ENCODE measurements at regions not wholly inside any gene's neighbourhood (a gene's known extent, or its start where the extent isn't known, plus 50 kb on each side); places are given as distances from the start of the nearest gene placed in this dataset.

GRCh38 chr4:19748519-19749479, 502.9 kb upstream of the SLIT2 start:
- no peaks in the 10 kb centered on the region for H3K27me3 Mint-ChIP-seq
- H3K9me3 Mint-ChIP-seq, result peaks cover 17% of the 10 kb centered on the region
- no peak overlapping the region for H3K27ac Mint-ChIP-seq
- DNase-seq, result no peak
- no peak overlapping the region for H3K4me3 Mint-ChIP-seq
- no peaks in the 10 kb centered on the region for H3K36me3 Mint-ChIP-seq (ENCODE audit: low read depth)
- no peaks in the 10 kb centered on the region for H3K4me1 Mint-ChIP-seq (ENCODE audit: low read depth)

DNA sequence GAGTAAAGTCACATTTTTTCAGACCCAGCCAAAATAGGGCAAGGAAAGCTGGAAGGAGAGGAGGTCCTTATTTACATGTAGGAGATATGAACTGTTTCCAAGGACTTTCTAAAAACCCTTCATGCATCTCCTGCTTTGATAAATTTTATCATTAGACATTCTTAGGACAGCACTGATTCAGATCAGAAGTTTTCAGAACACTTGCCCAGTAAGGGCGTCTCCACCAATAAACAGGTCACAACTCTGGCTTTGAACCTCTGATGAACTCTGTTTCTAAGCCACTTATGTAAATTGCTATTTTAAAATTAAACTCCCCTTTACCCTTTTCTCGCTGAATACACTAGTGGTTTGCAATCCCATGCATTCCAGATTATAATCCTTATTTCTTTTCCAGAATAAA, 505.3 kb upstream of the SLIT2 start:
- no peak for DNase-seq
- Mint-ChIP-seq H3K4me1 (ENCODE audit: low read depth) (no peaks in the 10 kb centered on the region), H3K4me3 (no peak overlapping the region), H3K27ac (no peak overlapping the region), H3K36me3 (ENCODE audit: low read depth) (no peaks in the 10 kb centered on the region), H3K9me3 (peaks cover 17% of the 10 kb centered on the region), H3K27me3 (no peaks in the 10 kb centered on the region)

- Mint-ChIP-seq H3K4me3 (no peak overlapping the region), H3K27ac (no peak overlapping the region), H3K4me1 (ENCODE audit: low read depth) (no peaks in the 10 kb centered on the region), H3K27me3 (no peaks in the 10 kb centered on the region), H3K9me3 (peaks cover 18% of the 10 kb centered on the region), H3K36me3 (ENCODE audit: low read depth) (no peaks in the 10 kb centered on the region)
- no peak for DNase-seq
Observed at GRCh38 chr4:19743115-19743638, 508.5 kb upstream of the SLIT2 start.

- Mint-ChIP-seq H3K27me3 (no peaks in the 10 kb centered on the region), H3K4me1 (ENCODE audit: low read depth) (no peaks in the 10 kb centered on the region), H3K27ac (no peak overlapping the region), H3K9me3 (peaks cover 14% of the 10 kb centered on the region), H3K4me3 (no peak overlapping the region), H3K36me3 (ENCODE audit: low read depth) (no peaks in the 10 kb centered on the region)
- DNase-seq, result no peak
Observed at GRCh38 chr4:19739101-19739651, 512.5 kb upstream of the SLIT2 start.

DNA sequence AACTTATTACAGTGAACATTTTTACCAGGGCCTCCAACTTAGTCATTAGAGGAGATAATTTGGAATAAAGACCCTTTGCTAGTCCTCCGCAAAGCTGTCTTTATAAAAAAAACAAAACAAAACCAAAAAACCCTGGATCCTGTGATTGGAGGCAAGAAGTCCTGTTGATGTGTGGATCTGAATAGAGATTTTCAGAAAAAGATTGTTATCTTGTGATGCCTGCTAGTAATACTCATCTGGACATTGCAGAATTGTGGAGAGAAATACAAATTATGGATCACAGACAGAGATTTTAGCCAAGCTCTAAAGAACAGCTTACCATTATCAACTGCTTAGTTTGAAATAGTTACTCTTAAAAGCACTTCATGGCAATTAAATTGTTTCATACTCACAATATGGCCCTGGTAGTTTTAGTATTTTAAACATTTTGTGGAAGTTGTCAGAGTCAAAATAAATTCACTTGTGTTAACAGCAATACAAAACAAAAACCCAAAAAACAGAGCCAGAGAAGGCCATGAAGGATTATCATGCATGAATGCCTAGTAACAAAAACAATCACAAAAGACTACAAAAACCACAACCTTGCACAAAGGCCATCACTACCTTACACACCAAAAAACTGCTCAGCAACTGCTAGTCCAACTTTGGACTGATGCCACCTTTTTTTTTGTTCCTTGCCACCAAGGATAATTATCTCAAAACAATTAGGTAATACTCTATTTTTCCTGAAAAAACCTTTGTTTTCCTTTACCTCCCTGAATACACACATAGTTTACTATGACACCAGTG, 514.5 kb upstream of the SLIT2 start:
- Mint-ChIP-seq H3K9me3 (peaks cover 13% of the 10 kb centered on the region), H3K27me3 (no peaks in the 10 kb centered on the region), H3K4me1 (ENCODE audit: low read depth) (no peaks in the 10 kb centered on the region), H3K27ac (no peak overlapping the region), H3K36me3 (ENCODE audit: low read depth) (no peaks in the 10 kb centered on the region), H3K4me3 (no peak overlapping the region)
- no peak for DNase-seq

GRCh38 chr4:19735012-19735411, 516.7 kb upstream of the SLIT2 start:
- Mint-ChIP-seq H3K36me3 (ENCODE audit: low read depth) (no peaks in the 10 kb centered on the region), H3K27me3 (no peaks in the 10 kb centered on the region), H3K9me3 (peaks cover 12% of the 10 kb centered on the region), H3K27ac (no peak overlapping the region), H3K4me3 (no peak overlapping the region), H3K4me1 (ENCODE audit: low read depth) (no peaks in the 10 kb centered on the region)
- no peak for DNase-seq

DNA sequence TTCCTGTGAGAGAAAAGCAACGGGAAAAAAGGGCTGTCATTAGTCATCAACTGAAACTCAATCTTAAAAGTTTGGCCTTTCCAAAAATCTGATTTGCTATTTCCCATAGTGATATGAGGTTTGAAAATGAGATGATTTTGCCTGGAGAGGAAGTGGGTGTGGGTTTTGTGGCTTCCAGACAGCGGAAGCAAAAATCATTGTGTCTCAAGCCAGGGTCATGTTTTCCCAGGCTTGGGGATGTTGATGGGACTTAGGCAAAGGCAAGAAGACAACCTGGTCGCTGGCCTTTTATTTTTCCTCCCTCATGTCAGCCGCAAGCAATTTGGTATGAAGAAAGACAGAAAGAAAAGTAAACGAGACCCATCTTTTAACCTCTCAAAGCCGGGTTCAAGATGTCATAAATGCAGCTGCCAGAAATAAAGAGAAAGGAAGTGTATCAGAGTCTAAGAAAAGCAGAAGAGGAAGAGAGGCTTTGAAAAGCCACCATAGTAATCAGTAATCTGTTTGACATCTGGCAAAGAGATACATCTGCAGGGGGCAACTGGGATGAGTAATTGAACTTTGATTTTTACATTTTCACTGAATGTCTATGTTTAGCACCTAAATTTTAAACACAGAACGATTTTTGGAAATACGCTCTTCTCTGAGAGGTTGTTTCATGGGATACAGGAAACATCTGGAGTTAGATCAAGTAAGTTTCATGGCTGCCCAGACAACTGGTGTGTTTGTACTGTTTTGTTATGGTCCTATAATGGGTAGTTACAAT, 521.6 kb upstream of the SLIT2 start:
- DNase-seq, result no peak
- Mint-ChIP-seq H3K27ac (no peak overlapping the region), H3K9me3 (peaks cover 28% of the 10 kb centered on the region), H3K4me3 (no peak overlapping the region), H3K4me1 (ENCODE audit: low read depth) (no peaks in the 10 kb centered on the region), H3K27me3 (no peaks in the 10 kb centered on the region), H3K36me3 (ENCODE audit: low read depth) (no peaks in the 10 kb centered on the region)

DNA sequence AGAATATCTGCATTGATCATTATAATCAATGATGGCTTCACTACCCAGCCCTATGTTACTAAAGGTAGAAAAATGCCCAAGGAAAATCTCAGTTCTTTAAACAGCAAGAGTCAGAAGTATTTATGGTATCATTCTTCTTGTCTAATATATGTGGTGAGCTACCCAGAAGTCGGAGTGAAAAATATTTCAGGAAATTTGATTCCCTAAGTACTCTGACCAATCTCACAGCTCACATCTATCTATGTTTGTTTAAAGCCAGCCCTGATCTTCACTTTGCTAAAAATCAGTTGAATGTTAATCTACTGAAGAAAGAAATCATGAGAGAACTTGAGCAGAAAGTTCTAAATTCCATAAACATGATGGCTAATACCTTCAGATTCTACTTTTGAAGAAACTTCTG, 522.9 kb upstream of the SLIT2 start:
- DNase-seq, result no peak

GRCh38 chr4:19727141-19727540, 524.6 kb upstream of the SLIT2 start:
- Mint-ChIP-seq H3K27me3 (no peaks in the 10 kb centered on the region), H3K4me3 (no peak overlapping the region), H3K36me3 (ENCODE audit: low read depth) (no peaks in the 10 kb centered on the region), H3K9me3 (peaks cover 33% of the 10 kb centered on the region), H3K27ac (no peak overlapping the region), H3K4me1 (ENCODE audit: low read depth) (no peaks in the 10 kb centered on the region)
- DNase-seq, result no peak

More for the DNA sequence above, 522.9 kb upstream of the SLIT2 start:
- Mint-ChIP-seq H3K27me3 (no peaks in the 10 kb centered on the region), H3K4me3 (no peak overlapping the region), H3K4me1 (ENCODE audit: low read depth) (no peaks in the 10 kb centered on the region), H3K36me3 (ENCODE audit: low read depth) (no peaks in the 10 kb centered on the region), H3K9me3 (peaks cover 26% of the 10 kb centered on the region), H3K27ac (no peak overlapping the region)

- Mint-ChIP-seq H3K36me3 (ENCODE audit: low read depth) (no peaks in the 10 kb centered on the region), H3K27me3 (no peaks in the 10 kb centered on the region), H3K4me3 (no peak overlapping the region), H3K9me3 (peaks cover 34% of the 10 kb centered on the region), H3K27ac (no peak overlapping the region), H3K4me1 (ENCODE audit: low read depth) (no peaks in the 10 kb centered on the region)
- no peak for DNase-seq
Observed at GRCh38 chr4:19725130-19725529, 526.6 kb upstream of the SLIT2 start.

GRCh38 chr4:19722404-19722803, 529.3 kb upstream of the SLIT2 start:
- no peak for DNase-seq
- Mint-ChIP-seq H3K36me3 (ENCODE audit: low read depth) (no peaks in the 10 kb centered on the region), H3K27me3 (no peaks in the 10 kb centered on the region), H3K4me3 (no peak overlapping the region), H3K4me1 (ENCODE audit: low read depth) (no peaks in the 10 kb centered on the region), H3K27ac (no peak overlapping the region), H3K9me3 (peaks cover 28% of the 10 kb centered on the region)

DNA sequence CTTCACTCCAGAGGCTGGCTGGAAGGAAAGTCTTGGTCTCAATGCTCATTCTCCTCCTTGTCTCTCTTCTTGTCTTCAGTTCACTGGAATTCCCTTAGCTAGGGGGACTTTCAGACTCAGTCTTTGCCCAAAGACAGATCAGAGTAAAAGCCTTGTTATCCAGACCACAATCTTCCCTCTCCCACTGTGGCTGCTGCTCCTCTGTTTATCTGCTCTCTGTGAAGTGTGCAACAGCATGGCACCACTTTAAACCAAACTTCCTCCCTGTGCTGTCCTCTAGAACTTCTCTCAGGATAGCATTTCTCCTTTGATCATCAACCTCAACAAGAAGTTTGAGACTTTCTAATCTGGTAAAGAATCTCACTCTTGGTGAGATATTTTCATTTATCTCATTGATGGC, 530.1 kb upstream of the SLIT2 start:
- Mint-ChIP-seq H3K27me3 (no peaks in the 10 kb centered on the region), H3K27ac (no peak overlapping the region), H3K9me3 (peaks cover 24% of the 10 kb centered on the region), H3K36me3 (ENCODE audit: low read depth) (no peaks in the 10 kb centered on the region), H3K4me3 (no peak overlapping the region), H3K4me1 (ENCODE audit: low read depth) (no peaks in the 10 kb centered on the region)
- DNase-seq, result no peak

GRCh38 chr4:19720610-19721009, 531.1 kb upstream of the SLIT2 start:
- H3K27me3 Mint-ChIP-seq, result no peaks in the 10 kb centered on the region

GRCh38 chr4:19720190-19720589, 531.5 kb upstream of the SLIT2 start:
- Mint-ChIP-seq H3K27me3 (no peaks in the 10 kb centered on the region), H3K27ac (no peak overlapping the region), H3K4me1 (ENCODE audit: low read depth) (no peaks in the 10 kb centered on the region), H3K9me3 (peaks cover 20% of the 10 kb centered on the region), H3K36me3 (ENCODE audit: low read depth) (no peaks in the 10 kb centered on the region), H3K4me3 (no peak overlapping the region)
- no peak for DNase-seq

More at GRCh38 chr4:19720610-19721009, 531.1 kb upstream of the SLIT2 start:
- Mint-ChIP-seq H3K27ac (no peak overlapping the region), H3K9me3 (peaks cover 20% of the 10 kb centered on the region), H3K4me3 (no peak overlapping the region), H3K36me3 (ENCODE audit: low read depth) (no peaks in the 10 kb centered on the region), H3K4me1 (ENCODE audit: low read depth) (no peaks in the 10 kb centered on the region)
- no peak for DNase-seq
